Hepatocyte (in vitro differentiated cells): ENCODE measurements at regions not wholly inside any gene's neighbourhood (a gene's known extent, or its start where the extent isn't known, plus 50 kb on each side); places are given as distances from the start of the nearest gene placed in this dataset.

Experiments used
- DNase-seq: peaks from one replicate; pipeline ENCODE4 v3.0.0-alpha.2; 2016; ENCODE audit warnings: low spot score
- H2AFZ ChIP-seq: fragments of 200-600 bp; sonication (generic); 2 replicates; pipeline ENCODE4 v1.6.0; 2016; ENCODE audit warnings: antibody characterized with exemption, mild to moderate bottlenecking
- H3K27ac ChIP-seq: fragments of 200-600 bp; sonication (generic); 2 replicates; pipeline ENCODE4 v1.5.1; 2016; ENCODE audit warnings: mild to moderate bottlenecking
- H3K27me3 ChIP-seq: fragments of 200-600 bp; sonication (generic); 2 replicates; pipeline ENCODE4 v1.6.1; 2016
- H3K36me3 ChIP-seq: fragments of 200-600 bp; sonication (generic); replicated peaks from 2 replicates; pipeline ENCODE4 v1.5.1; 2016; ENCODE audit warnings: low read depth; ENCODE audit not compliant: insufficient read depth
- H3K4me1 ChIP-seq: fragments of 200-600 bp; sonication (generic); 2 replicates; pipeline ENCODE4 v1.5.1; 2016; ENCODE audit warnings: mild to moderate bottlenecking, moderate library complexity; ENCODE audit not compliant: insufficient read depth
- H3K4me2 ChIP-seq: fragments of 200-600 bp; sonication (generic); 2 replicates; pipeline ENCODE4 v1.6.0; 2016
- H3K4me3 ChIP-seq: fragments of 200-600 bp; sonication (generic); 2 replicates; pipeline ENCODE4 v1.5.1; 2016; ENCODE audit warnings: mild to moderate bottlenecking
- H3K79me2 ChIP-seq: fragments of 200-600 bp; sonication (generic); 2 replicates; pipeline ENCODE4 v1.6.0; 2017; ENCODE audit warnings: mild to moderate bottlenecking
- H3K9me2 ChIP-seq: fragments of 200-600 bp; sonication (generic); replicated peaks from 2 replicates; pipeline ENCODE4 v1.6.0; 2017; ENCODE audit warnings: mild to moderate bottlenecking; ENCODE audit not compliant: insufficient read depth
- H3K9me3 ChIP-seq: fragments of 200-600 bp; sonication (generic); 2 replicates; pipeline ENCODE4 v1.5.1; 2016; ENCODE audit warnings: low read depth, mild to moderate bottlenecking
- H4K20me1 ChIP-seq: fragments of 200-600 bp; sonication (generic); 2 replicates; pipeline ENCODE4 v1.6.0; 2016; ENCODE audit warnings: mild to moderate bottlenecking; ENCODE audit not compliant: insufficient read depth, poor library complexity, severe bottlenecking
- EZH2 ChIP-seq: fragments of 200-600 bp; sonication (generic); IDR thresholded peaks from 2 replicates; pipeline ENCODE4 v1.6.1; 2016; ENCODE audit warnings: antibody characterized with exemption, mild to moderate bottlenecking, borderline replicate concordance
- EZH2phosphoT487 ChIP-seq: fragments of 200-600 bp; sonication (generic); IDR thresholded peaks from one replicate; pipeline ENCODE4 v1.6.1; 2018; ENCODE audit warnings: antibody characterized with exemption, mild to moderate bottlenecking, low read depth, moderate library complexity; ENCODE audit not compliant: unreplicated experiment, severe bottlenecking
- WGBS: methylation state at CpG from one replicate; pipeline ENCODE4 v1.1.6; 2016; ENCODE audit warnings: low lambda C conversion rate; ENCODE audit errors: missing lambda C conversion rate; 5-methylcytosine and 5-hydroxymethylcytosine counted together
- TF ChIP-seq, protein P1 (sequence below): fragments of 200-600 bp; sonication (generic); IDR thresholded peaks from 2 replicates; pipeline ENCODE4 v1.5.1; 2016; ENCODE audit warnings: antibody characterized with exemption, mild to moderate bottlenecking; ENCODE audit not compliant: poor library complexity

DNA sequence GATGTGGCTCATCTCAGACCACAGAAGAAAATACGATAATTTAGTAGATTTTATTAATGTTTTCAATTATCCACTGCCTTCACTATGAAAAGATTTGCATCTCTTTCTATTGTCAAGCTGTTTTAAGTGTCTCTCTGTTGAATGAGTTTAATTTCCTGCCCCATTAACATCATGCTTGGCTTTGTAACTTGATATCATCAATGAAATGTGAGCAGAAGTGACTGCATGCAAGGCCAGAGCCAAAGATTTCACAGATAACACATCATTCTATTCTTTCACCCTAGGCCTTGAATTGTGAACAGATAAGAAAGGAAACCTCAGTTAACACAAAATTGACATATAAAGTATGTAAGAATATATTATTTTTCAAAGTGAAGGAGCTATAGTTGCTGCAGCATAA lies 986.4 kb upstream of the CDH18 start:
- Histone ChIP-seq H2AFZ (no peak overlapping the region), H3K27me3 (no peaks in the 10 kb centered on the region), H3K36me3 (no peaks in the 10 kb centered on the region), H3K79me2 (no peaks in the 10 kb centered on the region), H3K9me3 (no peaks in the 10 kb centered on the region), H3K4me3 (no peak overlapping the region), H3K4me1 (no peaks in the 10 kb centered on the region), H3K4me2 (no peak overlapping the region), H3K27ac (no peak overlapping the region), H4K20me1 (no peaks in the 10 kb centered on the region), H3K9me2 (no peaks in the 10 kb centered on the region)
- 76% methylated on average over 1 of the region's 1 CpG for whole genome bisulfite sequencing
- no peak for DNase-seq
- no peak for TF ChIP-seq EZH2
- TF ChIP-seq, protein P1, sequence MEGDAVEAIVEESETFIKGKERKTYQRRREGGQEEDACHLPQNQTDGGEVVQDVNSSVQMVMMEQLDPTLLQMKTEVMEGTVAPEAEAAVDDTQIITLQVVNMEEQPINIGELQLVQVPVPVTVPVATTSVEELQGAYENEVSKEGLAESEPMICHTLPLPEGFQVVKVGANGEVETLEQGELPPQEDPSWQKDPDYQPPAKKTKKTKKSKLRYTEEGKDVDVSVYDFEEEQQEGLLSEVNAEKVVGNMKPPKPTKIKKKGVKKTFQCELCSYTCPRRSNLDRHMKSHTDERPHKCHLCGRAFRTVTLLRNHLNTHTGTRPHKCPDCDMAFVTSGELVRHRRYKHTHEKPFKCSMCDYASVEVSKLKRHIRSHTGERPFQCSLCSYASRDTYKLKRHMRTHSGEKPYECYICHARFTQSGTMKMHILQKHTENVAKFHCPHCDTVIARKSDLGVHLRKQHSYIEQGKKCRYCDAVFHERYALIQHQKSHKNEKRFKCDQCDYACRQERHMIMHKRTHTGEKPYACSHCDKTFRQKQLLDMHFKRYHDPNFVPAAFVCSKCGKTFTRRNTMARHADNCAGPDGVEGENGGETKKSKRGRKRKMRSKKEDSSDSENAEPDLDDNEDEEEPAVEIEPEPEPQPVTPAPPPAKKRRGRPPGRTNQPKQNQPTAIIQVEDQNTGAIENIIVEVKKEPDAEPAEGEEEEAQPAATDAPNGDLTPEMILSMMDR, result no peak
- no peak for TF ChIP-seq EZH2phosphoT487

GRCh38 chr5:20972419-20972925 lies 984.5 kb upstream of the CDH18 start:
- peak; percentile 43 for DNase-seq
- no peaks in the 10 kb centered on the region for H3K9me3 ChIP-seq
- no peak for TF ChIP-seq EZH2
- TF ChIP-seq, protein P1, result peak; percentile 45
- no peaks in the 10 kb centered on the region for H3K36me3 ChIP-seq
- H3K27me3 ChIP-seq, result no peaks in the 10 kb centered on the region
- peak overlapping the region; percentile 73 for H3K4me2 ChIP-seq
- H3K4me1 ChIP-seq, result no peaks in the 10 kb centered on the region
- peak overlapping the region; percentile 83 for H2AFZ ChIP-seq
- no peaks in the 10 kb centered on the region for H4K20me1 ChIP-seq
- no peaks in the 10 kb centered on the region for H3K79me2 ChIP-seq
- peak overlapping the region; percentile 3 for H3K27ac ChIP-seq
- H3K9me2 ChIP-seq, result no peaks in the 10 kb centered on the region
- 38% methylated on average over 7 of the region's 7 CpGs for WGBS
- H3K4me3 ChIP-seq, result peak overlapping the region; percentile 21

DNA sequence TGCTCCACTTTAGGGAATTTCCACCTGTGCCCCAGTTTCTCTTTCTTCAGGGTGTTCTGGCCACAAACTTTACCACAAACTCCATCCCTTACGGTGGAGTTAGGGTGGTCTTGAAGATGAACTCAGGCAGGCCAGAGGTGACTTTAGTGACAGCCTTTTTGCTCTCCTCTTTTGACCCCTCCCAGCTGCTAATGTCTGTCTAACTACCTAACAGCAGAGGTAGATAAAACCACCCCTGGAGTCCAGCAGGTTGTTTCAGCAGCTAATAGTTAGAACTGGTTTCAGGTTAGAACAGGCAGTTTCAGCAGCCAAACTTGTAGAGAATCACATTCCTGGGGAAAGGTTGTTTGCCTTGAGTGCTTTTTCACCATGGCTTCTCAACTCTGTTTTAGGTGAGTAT lies 971.3 kb upstream of the CDH18 start:
- Histone ChIP-seq H3K9me3 (no peaks in the 10 kb centered on the region), H3K27me3 (no peaks in the 10 kb centered on the region), H3K79me2 (no peaks in the 10 kb centered on the region), H2AFZ (no peak overlapping the region), H3K4me3 (no peak overlapping the region), H4K20me1 (no peaks in the 10 kb centered on the region), H3K4me2 (no peak overlapping the region), H3K27ac (no peak overlapping the region), H3K9me2 (no peaks in the 10 kb centered on the region), H3K36me3 (no peaks in the 10 kb centered on the region), H3K4me1 (no peaks in the 10 kb centered on the region)
- 90% methylated on average over 1 of the region's 1 CpG for WGBS
- no peak for TF ChIP-seq EZH2phosphoT487
- TF ChIP-seq, protein P1, result no peak
- no peak for TF ChIP-seq EZH2
- DNase-seq, result no peak

DNA sequence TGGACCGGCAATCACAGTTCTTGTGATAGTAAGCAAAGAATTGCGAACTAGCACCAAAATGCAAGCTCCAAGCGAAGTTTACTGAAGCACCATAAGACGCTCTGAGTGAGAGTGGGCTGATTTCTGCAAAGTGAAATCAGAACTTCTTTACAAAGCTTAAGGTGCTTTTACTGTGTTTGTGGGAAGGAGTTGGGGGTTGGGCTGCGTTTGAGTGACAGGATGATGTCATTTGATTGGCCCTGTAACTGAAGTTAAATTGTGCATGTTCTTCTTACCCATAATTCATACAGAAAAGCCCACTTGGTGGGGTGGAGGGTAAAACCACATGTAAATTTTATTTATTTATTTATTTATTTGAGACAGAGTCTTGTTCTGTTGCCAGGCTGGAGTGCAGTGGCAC lies 970.6 kb upstream of the CDH18 start:
- TF ChIP-seq EZH2, result no peak
- TF ChIP-seq, protein P1, result no peak
- TF ChIP-seq EZH2phosphoT487, result no peak
- Histone ChIP-seq H3K4me1 (no peaks in the 10 kb centered on the region), H4K20me1 (no peaks in the 10 kb centered on the region), H3K27me3 (no peaks in the 10 kb centered on the region), H2AFZ (no peak overlapping the region), H3K9me3 (no peaks in the 10 kb centered on the region), H3K9me2 (no peaks in the 10 kb centered on the region), H3K4me3 (no peak overlapping the region), H3K36me3 (no peaks in the 10 kb centered on the region), H3K79me2 (no peaks in the 10 kb centered on the region), H3K4me2 (no peak overlapping the region), H3K27ac (no peak overlapping the region)
- DNase-seq, result no peak
- WGBS, result 88% methylated on average over 5 of the region's 5 CpGs
